Stimulated activated CD4-positive, alpha-beta T cell treated with anti-CD3 and anti-CD28 coated beads, Interleukin-4, amount 100 ng/mL, for 1 hour (primary cell): ENCODE measurements at regions not wholly inside any gene's neighbourhood (a gene's known extent, or its start where the extent isn't known, plus 50 kb on each side); places are given as distances from the start of the nearest gene placed in this dataset.

Source experiments
- DNase-seq: peaks from one replicate; pipeline ENCODE4 v3.0.0-alpha.2; 2020

DNA sequence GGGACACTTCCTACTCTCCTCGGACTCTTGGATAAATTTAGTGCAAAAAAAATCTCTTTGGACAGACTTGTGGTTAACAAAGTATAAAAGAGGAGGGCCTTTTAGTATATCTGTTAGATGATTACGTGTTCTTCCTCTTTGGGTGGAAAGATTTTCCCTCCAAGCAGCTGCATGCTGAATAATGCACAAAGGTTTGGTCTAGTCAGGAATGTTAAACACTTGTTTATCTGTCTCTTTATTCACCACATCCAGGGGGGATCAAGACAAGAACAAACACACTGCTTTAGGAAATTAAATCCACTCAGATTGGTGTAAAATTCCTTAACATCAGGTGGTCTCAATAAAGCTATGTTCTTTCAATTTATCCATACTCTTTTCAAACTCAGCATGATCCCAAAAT, 260.9 kb upstream of the CHD6 start:
- no peak for DNase-seq

DNA sequence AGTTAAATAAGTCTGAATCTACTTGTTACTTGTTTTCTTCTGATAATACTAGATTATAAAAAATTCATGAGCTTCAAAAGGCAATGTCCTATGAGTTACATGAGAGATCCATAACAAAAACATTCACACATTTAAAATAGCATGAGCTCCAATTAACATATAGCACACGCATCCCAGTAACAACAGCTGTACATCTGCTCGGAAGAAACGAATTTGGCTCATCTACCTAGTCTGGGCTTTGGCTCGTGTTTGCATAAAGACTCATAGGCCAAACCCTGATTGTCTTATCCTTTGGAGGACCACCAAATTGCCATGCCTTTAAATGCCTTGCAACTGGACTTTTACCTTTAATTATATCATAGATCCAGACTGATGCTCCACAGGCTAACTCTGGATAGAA, 259.7 kb upstream of the CHD6 start:
- DNase-seq = no peak

DNA sequence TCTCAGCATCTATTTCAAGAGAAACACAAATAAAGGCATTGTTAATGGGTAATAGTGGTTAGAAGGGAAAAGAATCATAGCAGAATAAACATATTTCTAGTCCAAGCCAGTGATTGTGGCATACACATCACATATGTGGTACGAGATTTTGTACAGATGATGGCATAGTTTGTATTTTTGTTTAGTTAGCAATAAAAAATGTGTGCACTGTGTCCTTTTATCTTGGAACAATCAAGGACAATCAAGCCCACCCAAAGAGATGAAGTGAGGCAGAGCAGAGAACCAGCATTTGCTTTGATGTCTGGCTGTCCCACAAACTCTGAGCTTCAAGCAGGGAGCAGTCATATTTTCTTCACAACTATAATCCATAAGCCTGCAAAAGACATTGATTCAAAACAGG, 256.5 kb upstream of the CHD6 start:
- DNase-seq = no peak

DNA sequence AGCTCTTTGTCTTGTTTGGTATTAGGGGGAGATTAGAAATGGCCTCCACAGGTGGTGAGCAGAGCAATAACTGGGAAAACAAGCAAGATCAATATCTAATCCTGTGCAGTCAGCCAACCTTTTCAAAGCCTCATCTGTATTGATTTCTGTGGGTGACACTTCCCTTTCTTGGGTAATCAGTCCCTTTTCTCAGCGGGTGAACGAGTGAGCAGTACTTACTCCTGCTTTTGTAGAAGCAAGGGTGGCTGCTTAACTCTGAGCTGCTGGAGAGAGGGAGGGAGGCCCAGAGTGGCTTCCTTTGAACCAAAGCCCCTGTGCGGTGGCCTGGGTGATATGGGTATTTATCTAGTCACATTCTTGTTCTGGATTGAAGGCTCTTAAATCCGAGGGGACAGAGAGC, 254.8 kb upstream of the CHD6 start:
- DNase-seq = no peak

DNA sequence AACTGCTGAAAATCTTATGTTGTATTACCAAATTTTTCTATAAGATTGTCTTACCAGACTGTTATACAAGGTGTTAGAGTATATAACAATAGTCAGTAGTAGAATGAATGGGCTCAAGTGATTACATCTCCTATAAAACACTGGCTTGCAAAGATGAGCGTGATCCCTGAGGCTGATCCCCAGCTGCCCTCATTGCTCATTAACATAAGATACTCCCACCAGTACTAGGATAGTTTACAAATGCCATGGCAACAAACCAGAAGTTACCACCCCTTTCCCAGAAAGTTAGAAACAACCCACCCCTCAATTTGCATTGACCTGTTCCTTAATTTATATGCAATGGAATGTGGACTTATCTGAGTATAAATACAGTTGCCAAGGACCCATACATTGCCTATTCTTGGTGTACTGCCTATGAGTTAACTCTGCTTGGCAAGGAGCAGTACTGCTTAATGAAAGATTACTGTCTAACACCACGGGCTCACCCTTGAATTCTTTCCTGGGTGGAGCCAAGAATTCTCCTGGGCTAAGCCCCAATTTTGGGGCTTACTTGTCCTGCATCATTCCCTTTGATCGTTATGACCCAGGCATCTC, 252.8 kb upstream of the CHD6 start:
- DNase-seq = no peak

DNA sequence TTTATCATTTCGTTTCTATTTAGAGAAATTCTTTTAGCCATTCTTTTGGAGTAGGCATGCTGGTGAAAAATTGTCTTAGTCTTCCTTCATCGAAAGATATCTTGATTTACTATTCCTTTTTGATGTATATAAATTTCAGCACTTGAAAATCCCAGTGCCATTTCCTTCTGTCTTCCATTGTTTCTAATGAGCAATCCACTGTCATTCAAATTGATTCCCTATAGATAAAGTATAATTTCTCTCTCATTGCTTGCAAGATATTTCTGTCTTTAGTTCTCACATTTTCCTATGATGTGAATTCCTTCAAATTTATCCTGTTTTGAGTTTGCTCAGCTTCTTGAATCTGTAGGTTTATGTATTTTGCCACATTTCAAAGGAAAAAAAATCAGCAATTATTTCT, 251.1 kb upstream of the CHD6 start:
- DNase-seq = no peak

DNA sequence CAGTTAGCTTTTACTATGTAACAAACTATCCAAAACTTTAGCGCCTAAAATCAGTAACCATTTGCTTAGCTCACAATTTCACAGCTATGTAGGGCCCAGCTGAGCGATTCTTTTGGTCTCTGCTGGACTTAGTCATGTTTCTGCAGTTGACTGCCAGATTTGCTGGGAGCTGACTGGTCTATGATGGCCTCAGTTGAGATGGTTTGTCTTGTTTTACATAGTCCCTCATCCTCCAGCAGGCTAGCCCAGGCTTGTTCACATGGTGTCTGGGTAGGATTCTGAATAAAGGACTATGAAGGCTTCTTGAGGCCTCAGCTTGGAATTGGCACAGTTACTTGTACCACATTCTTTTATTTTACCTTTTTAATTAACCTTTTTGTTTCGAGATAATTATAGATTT, 247.8 kb upstream of the CHD6 start:
- no peak for DNase-seq

DNA sequence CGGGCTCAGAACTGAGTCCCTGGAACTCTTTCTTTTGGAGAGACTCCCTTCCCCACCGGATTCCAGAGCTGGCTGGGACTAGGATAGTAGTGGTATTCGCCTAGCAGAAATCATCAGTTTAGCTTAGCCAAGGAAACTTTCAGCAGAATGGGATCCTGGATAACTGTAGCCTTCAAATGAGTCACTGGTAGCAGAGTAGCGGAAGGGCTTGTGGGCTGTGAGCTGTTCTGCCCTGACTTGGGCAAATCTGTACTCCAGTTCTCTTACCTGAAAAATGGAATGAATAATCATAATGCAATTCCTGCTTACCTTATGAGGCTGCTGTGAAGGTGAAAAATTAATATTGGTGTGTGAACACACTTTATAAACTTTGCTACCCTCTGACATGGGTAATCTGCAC, 244.3 kb upstream of the CHD6 start:
- DNase-seq = no peak

DNA sequence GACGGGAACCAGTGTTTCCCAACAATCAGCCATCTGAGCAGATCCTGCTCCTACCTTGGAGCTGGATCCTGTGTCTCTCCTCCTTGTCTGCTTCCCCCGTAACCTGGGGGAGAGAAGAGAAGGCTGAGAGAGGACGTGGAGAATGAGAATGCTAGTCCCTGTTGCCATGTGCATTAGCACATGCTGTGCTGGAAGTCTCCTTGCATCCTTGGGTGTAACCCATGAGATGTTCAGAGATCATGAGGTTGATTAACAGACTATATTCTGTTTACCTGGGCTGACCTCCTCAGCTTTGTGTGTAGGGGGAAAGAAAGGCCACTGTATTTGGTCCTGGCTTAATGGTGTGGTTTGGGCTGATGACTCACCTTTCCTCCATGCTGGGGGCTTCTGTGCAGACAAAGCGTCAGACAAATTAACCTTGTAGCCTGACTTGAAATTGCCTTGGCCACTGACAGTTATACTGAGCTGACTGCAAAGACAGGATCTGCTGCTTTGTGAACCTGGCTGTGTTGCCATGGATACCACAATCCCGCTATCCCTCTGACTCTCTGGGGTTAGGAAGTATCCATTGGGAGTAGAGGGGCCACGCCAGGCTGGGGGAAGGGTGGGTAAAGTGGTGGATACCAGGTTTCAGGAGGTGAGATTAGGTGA, 243.7 kb upstream of the CHD6 start:
- no peak for DNase-seq

DNA sequence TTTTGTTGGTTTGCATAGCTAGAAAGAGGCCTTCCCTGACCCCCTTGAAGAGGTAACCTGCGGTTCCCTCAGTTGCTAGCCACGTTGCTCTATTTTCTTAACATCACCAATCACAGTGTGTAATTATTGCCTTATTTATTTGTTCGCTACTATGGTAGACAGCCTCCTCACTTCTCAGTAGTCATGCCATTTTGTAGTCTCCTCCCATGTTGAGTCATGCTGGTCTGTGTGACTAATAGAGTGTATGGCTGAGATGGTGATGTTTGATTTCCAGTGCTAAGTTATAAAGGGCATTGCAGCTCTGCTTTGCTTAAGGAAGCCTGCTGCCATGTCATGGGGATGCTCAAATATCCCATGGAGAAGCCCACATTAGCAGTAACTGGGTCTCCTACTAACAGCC, 236.6 kb upstream of the CHD6 start:
- DNase-seq = no peak

DNA sequence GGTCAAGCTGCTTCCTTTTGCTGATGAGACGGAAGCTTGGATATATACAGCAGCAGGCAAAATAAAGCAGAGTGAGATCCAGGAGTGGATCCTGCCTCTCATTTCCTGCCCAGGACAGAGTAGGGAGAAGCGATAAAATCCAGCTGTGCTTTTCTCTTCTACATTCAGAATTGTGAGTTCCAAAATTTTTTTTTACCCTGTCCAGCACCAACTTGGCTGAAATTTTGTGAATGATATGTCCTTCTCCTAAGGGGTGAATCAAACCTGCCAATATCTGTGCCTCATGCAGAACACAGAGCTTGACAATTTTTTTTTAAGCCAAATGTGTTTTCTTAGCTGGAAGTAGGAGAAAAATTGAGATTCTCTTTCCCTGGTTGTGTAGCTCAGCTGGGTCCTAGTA, 235.6 kb upstream of the CHD6 start:
- no peak for DNase-seq

DNA sequence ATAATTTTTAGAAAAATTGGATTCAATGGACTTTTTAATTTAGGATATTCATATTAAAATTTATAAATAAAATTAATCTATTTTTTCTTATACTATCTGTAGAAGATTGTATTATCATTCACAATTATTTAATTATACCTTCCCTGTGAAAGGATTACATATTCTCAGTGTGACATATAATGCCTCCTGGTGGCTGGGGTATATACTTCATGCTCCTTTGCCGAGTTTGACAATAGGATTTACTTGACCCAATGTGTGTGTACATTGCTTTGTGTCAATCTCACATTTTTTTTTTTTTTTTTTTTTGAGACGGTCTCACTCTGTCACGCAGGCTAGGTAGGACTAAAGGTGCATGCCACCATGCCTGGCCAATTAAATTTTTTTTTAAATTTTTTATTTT, 230.0 kb upstream of the CHD6 start:
- no peak for DNase-seq

DNA sequence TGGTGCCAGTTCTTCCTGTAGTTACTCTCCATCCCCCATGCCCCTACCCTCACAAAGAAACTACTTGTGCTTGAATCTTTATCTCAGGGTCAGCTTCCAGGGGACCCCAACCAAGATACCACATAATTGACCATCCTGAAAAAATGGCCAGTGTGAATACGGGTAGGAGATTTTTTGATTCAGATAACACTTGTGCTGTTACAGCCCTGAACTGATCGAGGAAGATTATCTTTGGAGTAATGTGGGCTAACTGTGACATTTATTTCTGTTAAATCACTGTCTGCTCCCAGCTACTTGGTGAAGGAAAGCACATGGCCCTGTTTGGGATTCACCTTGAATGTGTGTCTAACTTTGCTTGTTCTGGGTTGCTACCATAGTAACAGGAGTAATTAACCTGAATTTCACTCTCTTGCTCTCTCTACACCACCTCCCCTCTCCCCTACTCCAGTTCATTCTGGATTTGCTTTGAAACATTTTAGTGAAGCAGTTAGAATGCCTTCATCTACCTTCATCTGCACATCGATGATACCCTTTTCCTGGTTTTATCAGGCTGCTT, 219.6 kb upstream of the CHD6 start:
- DNase-seq = no peak

DNA sequence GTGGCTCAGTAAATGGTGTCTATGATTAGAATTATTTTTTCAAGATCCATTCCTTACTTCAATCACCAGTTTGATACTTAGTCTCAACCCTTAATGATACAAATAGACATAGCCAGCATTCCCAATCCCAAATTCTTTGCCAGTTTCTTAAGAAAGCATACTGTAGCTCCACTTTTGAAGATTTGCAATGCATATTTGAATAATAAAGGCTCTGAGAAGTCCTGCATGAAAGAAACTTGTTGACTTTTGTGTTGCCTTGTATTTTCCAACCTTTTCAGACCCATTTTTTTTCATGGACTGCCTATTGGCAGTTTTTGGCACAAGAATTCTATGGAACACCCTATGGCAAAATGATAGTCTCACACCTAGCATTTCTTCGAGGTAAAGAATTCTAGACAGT, 215.6 kb upstream of the CHD6 start:
- DNase-seq = no peak

DNA sequence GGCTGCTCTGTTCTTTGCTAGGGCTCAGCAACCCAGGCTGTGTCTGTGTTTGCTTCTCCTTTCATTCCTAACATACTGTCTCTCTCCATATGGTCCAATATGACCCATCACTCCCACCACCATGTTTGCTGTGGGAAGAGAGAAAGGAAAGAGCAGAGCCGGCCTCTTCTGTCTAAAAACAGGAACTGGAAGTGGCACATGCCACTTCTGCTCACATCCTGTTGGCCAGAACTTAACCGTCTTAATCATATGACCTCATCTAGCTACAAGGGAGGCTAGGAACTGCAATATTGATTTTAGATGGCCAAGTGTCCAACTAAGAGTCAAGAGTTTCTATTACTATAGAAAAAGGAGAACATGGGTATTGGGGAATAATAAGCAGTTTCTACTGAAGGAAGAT, 212.5 kb upstream of the CHD6 start:
- DNase-seq = no peak

DNA sequence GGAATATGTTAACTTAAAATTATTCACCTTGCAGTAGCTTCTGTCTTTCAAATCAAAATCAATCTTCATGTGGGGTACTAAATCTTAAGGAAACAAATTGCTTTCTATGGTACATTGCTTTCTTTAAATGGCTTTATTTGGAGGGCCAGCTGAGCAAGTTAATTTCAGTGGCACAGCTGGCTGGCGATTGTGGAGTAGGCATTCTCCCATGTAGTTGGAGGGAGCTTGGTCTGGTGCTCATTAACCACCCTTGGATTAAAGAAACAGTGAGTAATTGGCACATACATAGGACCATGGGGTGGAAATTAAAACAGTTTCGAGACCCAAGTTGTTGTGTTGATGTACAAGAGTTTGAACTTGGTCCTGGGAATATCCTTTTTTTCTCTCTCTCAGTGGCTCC, 201.3 kb upstream of the CHD6 start:
- DNase-seq = no peak

DNA sequence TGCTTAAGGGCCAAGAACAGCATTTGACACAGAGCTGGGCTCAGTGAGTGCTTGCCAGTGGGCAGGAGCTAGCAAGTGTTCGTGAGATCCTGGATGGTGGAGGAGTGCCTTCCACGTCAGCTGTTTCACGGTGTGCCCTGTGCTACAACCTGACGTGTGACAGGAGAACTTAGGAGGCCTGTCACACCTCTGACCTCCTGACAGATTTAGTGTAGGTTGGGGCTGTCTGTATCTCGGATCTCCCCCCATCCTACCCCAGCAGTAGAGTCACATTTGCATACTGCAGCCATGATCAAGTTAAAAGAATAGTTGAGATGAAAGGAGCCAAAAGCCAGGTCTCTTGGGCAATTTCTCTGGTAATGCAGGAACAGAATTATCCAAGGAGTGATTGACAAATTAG, 200.8 kb upstream of the CHD6 start:
- DNase-seq = no peak

DNA sequence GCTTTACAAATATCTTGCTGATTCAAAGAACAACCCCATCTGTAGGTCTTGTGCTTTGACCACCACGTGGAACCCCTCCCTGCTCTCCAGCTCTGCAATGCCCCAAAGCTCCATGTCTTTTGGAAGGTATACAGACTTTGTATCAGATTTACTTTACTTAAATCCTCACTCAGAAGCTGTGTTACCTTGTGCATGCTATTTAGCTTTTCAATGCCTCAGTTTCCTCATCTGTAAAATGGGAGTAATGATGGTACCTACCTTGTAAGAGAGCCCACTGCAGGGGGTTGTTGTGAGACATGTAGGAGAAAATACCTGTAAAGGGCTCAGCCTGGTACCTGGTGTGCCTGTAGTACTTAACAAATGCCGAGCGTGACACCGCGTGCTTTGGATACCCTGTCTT, 200.2 kb upstream of the CHD6 start:
- DNase-seq = no peak

DNA sequence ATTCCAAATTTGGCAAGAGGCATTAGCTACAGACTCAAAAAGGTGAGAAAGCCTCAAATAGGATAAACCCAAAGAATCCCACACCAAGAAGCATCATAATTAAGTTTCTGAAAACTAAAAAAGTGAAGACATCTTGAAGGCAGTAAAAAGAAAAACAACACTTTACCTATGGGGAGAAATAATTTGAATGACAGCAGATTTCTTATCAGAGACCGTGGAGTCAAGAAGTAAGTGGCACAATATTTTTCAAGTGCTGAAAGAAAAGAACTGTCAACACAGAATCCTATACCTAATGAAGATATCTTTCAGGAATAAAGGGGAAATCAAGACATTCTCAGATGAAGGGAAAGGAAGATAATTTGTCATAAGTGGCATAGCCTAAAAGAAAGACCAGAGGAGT, 193.3 kb upstream of the CHD6 start:
- DNase-seq = no peak

DNA sequence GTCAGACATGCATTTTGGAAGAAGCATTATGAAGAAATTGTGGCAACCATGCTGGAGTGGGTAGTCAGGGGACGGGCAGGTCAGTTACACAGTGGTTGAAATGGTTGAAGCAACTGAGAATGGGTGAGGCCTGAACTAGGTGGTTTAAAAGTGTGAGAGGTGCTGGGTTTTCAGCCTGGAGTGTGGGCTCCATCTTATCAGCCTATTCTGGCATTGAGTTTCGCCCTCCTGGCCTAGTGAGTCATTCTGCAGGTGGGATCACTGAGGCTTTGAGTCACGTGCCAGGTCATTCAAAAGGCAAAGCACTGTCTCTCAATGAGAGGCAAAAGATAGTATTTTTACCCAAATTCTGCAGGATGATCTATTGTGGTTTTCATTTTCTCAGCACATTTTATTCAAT, 181.9 kb upstream of the CHD6 start:
- DNase-seq = no peak

DNA sequence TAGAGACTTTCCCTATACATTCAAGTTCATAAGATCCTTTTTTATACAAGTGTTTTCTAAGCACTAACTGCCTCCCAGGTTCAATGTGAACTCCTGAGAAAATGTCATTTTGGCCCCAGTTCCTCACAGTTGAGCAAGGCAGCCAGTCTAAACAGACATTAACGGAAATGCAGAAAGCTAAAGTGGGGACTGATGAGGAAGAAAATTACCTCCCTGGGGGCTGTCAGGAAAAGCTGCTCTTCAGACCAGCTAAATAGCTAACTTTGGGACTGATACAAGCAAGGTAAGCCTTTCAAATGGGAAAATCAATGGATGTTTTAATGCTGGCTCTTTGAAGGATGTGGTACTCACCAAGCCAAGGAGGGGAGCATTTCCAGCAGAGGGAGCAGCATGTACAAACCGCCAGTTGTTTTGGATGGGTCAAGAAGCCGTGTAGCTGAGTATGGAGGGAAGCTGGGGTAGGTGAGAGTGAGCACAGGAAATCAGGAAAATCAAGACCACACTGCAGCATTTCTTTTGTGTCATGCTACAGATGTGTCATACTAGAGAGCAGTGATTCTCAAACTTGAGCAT, 180.8 kb upstream of the CHD6 start:
- DNase-seq = no peak

DNA sequence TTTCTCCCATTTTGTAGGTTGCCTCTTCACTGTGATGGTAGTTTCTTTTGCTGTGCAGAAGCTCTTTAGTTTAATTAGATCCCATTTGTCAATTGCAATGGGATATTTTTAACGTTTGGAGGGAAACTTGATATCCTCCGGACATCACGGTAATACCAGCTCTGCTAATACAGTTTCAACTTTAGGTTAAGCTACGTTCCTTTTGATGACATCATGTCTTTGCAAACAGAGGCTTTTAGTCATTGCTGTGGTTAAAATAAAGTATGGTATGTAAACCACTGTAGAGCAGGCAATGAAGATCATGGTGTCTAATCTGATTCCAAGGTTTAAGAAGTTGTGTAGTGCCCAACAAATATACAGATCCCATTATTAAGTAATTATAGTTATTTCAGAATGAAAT, 168.0 kb upstream of the CHD6 start:
- no peak for DNase-seq

DNA sequence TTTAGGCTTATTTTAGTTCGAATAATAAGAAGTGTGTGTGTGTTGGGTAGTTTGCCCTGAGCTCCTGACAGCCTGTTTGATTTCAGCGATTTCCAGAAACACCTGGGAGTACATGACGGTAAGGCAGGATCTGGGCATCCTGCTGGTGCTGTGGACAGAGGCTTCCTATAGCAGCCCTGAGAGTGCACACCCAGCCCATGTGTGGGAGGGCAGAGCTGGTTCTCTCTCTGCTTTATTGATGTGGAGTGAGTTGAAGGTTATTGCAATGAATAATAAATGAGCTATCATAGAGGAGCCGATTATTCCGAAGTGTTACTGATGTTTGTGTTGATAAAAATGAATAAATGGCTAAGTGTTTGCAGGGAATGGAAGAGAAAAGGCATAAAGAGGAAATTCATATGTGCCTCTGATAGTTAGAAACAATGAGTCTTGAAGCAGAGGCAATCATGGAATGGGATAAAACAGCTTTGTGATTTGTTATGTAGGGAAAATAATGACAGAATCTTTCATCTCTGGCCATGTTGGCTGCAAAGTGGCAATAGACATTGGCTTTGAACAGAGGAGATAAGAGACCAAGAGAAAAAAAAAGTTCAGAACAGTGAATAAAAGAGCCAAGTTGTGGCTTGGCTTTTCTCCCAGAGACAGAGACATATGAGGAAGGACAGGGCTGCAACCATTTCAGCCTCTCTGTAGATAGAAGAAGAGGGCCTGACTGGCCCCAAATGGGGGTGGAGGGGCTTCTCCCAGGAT, 166.2 kb upstream of the CHD6 start:
- no peak for DNase-seq
